Nucleus accumbens (tissue), 56 donors: ENCODE measurements at regions not wholly inside any gene's neighbourhood (a gene's known extent, or its start where the extent isn't known, plus 50 kb on each side); places are given as distances from the start of the nearest gene placed in this dataset.
"Not testable (repeated sequence)": the region's sequence is repeated elsewhere in the genome, so short reads cannot be mapped to it uniquely, and the experiment has no call there.

Experiments
- DNase-seq, 56 donors: peaks; one replicate each; lab custom pipeline; 2025; lab: John Stamatoyannopoulos, UW

- no peak for DNase-seq
Observed at GRCh38 chr7:106583706-106584690, 77.0 kb downstream of the CCDC71L start.

- no peak for DNase-seq
Observed at GRCh38 chr7:106583100-106583499, 77.9 kb downstream of the CCDC71L start.

- no peak for DNase-seq
Observed at GRCh38 chr7:106582365-106582764, 78.6 kb downstream of the CCDC71L start.

GRCh38 chr7:106579086-106579485 lies 81.9 kb downstream of the CCDC71L start:
- DNase-seq, result not testable (repeated sequence)

- no peak for DNase-seq
Observed at GRCh38 chr7:106575138-106575823, 85.7 kb downstream of the CCDC71L start.

GRCh38 chr7:106573738-106574137 lies 87.2 kb downstream of the CCDC71L start:
- no peak for DNase-seq

- no peak for DNase-seq
Observed at GRCh38 chr7:106573125-106573663, 87.8 kb downstream of the CCDC71L start.

- DNase-seq, result no peak
Observed at GRCh38 chr7:106572394-106573124, 88.4 kb downstream of the CCDC71L start.

- DNase-seq, result no peak
Observed at GRCh38 chr7:106571563-106571962, 89.4 kb downstream of the CCDC71L start.

- no peak for DNase-seq
Observed at GRCh38 chr7:106570948-106571418, 90.0 kb downstream of the CCDC71L start.

- DNase-seq, result no peak
Observed at GRCh38 chr7:106570146-106570545, 90.8 kb downstream of the CCDC71L start.

GRCh38 chr7:106569500-106569929 lies 91.4 kb downstream of the CCDC71L start:
- no peak for DNase-seq

- peak in 1 of 56 donors; percentile 1 for DNase-seq
Observed at GRCh38 chr7:106568680-106569499, 92.1 kb downstream of the CCDC71L start.

GRCh38 chr7:106568002-106568679 lies 92.8 kb downstream of the CCDC71L start:
- no peak for DNase-seq

GRCh38 chr7:106567204-106568001 lies 93.6 kb downstream of the CCDC71L start:
- DNase-seq, result not testable (repeated sequence)

GRCh38 chr7:106566672-106567071 lies 94.3 kb downstream of the CCDC71L start:
- DNase-seq, result no peak

GRCh38 chr7:106566196-106566595 lies 94.8 kb downstream of the CCDC71L start:
- DNase-seq, result no peak

- DNase-seq, result no peak
Observed at GRCh38 chr7:106565428-106565827, 95.5 kb downstream of the CCDC71L start.
